GM18520 (cell line): ENCODE measurements at regions not wholly inside any gene's neighbourhood (a gene's known extent, or its start where the extent isn't known, plus 50 kb on each side); places are given as distances from the start of the nearest gene placed in this dataset.

Experiments
- ATAC-seq: cut with Tn5 transposase; IDR thresholded peaks from one replicate; pipeline ENCODE4 v1.9.1; 2021; ENCODE audit not compliant: unreplicated experiment

- ATAC-seq = no peak
Measured at GRCh38 chr9:129290606-129291005, 112.5 kb upstream of the IER5L start.

GRCh38 chr9:129289883-129290282 is 111.8 kb upstream of the IER5L start:
- no peak for ATAC-seq

GRCh38 chr9:129289131-129289731 is 111.2 kb upstream of the IER5L start:
- ATAC-seq = no peak

- ATAC-seq = no peak
Measured at GRCh38 chr9:129287619-129288305, 109.7 kb upstream of the IER5L start.

- no peak for ATAC-seq
Measured at GRCh38 chr9:129285979-129286772, 108.1 kb upstream of the IER5L start.

- ATAC-seq = no peak
Measured at GRCh38 chr9:129285382-129285781, 107.3 kb upstream of the IER5L start.

GRCh38 chr9:129284607-129285291 is 106.7 kb upstream of the IER5L start:
- ATAC-seq = no peak

- ATAC-seq = no peak
Measured at GRCh38 chr9:129283705-129284606, 105.9 kb upstream of the IER5L start.

GRCh38 chr9:129283291-129283691 is 105.2 kb upstream of the IER5L start:
- no peak for ATAC-seq

GRCh38 chr9:129282731-129283211 is 104.7 kb upstream of the IER5L start:
- no peak for ATAC-seq

- ATAC-seq = no peak
Measured at GRCh38 chr9:129282272-129282671, 104.2 kb upstream of the IER5L start.

GRCh38 chr9:129281506-129282145 is 103.6 kb upstream of the IER5L start:
- ATAC-seq = no peak

GRCh38 chr9:129280623-129281271 is 102.7 kb upstream of the IER5L start:
- ATAC-seq = no peak

GRCh38 chr9:129280236-129280622 is 102.2 kb upstream of the IER5L start:
- no peak for ATAC-seq

- no peak for ATAC-seq
Measured at GRCh38 chr9:129278391-129279237, 100.6 kb upstream of the IER5L start.

GRCh38 chr9:129276486-129277230 is 98.6 kb upstream of the IER5L start:
- no peak for ATAC-seq

GRCh38 chr9:129275626-129276247 is 97.7 kb upstream of the IER5L start:
- ATAC-seq = no peak
